Adipocyte (in vitro differentiated cells): ENCODE measurements at regions not wholly inside any gene's neighbourhood (a gene's known extent, or its start where the extent isn't known, plus 50 kb on each side); places are given as distances from the start of the nearest gene placed in this dataset.
A peak's percentile ranks its signal among the peaks of the same experiment; 100 is the strongest.
"Not testable (repeated sequence)": the region's sequence is repeated elsewhere in the genome, so short reads cannot be mapped to it uniquely, and the experiment has no call there.

ENCODE experiments used
- DNase-seq: peaks from one replicate; pipeline ENCODE4 v3.0.0-alpha.2; 2015; ENCODE audit warnings: low read depth
- H3K27me3 ChIP-seq: replicated peaks from 2 replicates; pipeline ENCODE4 v1.7.0; 2013; ENCODE audit warnings: mild to moderate bottlenecking, low read length, moderate library complexity; ENCODE audit not compliant: control insufficient read depth, insufficient read depth
- H3K36me3 ChIP-seq: 2 replicates; pipeline ENCODE4 v1.7.0; 2013; ENCODE audit warnings: low read length, mild to moderate bottlenecking, moderate library complexity; ENCODE audit not compliant: control insufficient read depth, insufficient read depth, severe bottlenecking
- H3K4me1 ChIP-seq: 2 replicates; pipeline ENCODE4 v1.7.0; 2013; ENCODE audit warnings: mild to moderate bottlenecking, low read length, moderate library complexity; ENCODE audit not compliant: control insufficient read depth, insufficient read depth
- H3K4me3 ChIP-seq: 2 replicates; pipeline ENCODE4 v1.7.0; 2013; ENCODE audit warnings: mild to moderate bottlenecking, low read length, moderate library complexity
- H3K9ac ChIP-seq: 2 replicates; pipeline ENCODE4 v1.7.0; 2013; ENCODE audit warnings: mild to moderate bottlenecking, low read length, moderate library complexity
- H3K9me3 ChIP-seq: 2 replicates; pipeline ENCODE4 v1.7.0; 2013; ENCODE audit warnings: mild to moderate bottlenecking, low read length, moderate library complexity; ENCODE audit not compliant: control insufficient read depth

GRCh38 chr3:89533275-89533674 is 425.9 kb downstream of the EPHA3 start:
- H3K4me3 ChIP-seq, result no peak overlapping the region
- no peaks in the 10 kb centered on the region for H3K4me1 ChIP-seq
- no peaks in the 10 kb centered on the region for H3K27me3 ChIP-seq
- DNase-seq, result no peak
- H3K36me3 ChIP-seq, result no peaks in the 10 kb centered on the region
- no peak overlapping the region for H3K9ac ChIP-seq
- H3K9me3 ChIP-seq, result no peaks in the 10 kb centered on the region

GRCh38 chr3:89554587-89554986 is 447.2 kb downstream of the EPHA3 start:
- not testable (repeated sequence) for H3K27me3 ChIP-seq, H3K9ac ChIP-seq, H3K9me3 ChIP-seq, DNase-seq, H3K36me3 ChIP-seq, H3K4me3 ChIP-seq, H3K4me1 ChIP-seq

- Histone ChIP-seq H3K4me3 (no peak overlapping the region), H3K9me3 (no peaks in the 10 kb centered on the region), H3K27me3 (no peaks in the 10 kb centered on the region), H3K4me1 (no peaks in the 10 kb centered on the region), H3K9ac (no peak overlapping the region), H3K36me3 (no peaks in the 10 kb centered on the region)
- DNase-seq, result no peak
Measured at GRCh38 chr3:89558711-89559110, 451.3 kb downstream of the EPHA3 start.

- H3K4me1 ChIP-seq, result no peaks in the 10 kb centered on the region
- no peaks in the 10 kb centered on the region for H3K27me3 ChIP-seq
- peak; percentile 15 for DNase-seq
- no peak overlapping the region for H3K9ac ChIP-seq
- peaks cover 4% of the 10 kb centered on the region for H3K9me3 ChIP-seq
- no peak overlapping the region for H3K4me3 ChIP-seq
- H3K36me3 ChIP-seq, result no peaks in the 10 kb centered on the region
Measured at GRCh38 chr3:89560568-89560967, 453.1 kb downstream of the EPHA3 start.

- DNase-seq, result no peak
- Histone ChIP-seq H3K27me3 (no peaks in the 10 kb centered on the region), H3K4me3 (no peak overlapping the region), H3K4me1 (no peaks in the 10 kb centered on the region), H3K36me3 (no peaks in the 10 kb centered on the region), H3K9ac (no peak overlapping the region), H3K9me3 (peaks cover 17% of the 10 kb centered on the region)
Measured at GRCh38 chr3:89562373-89562772, 455.0 kb downstream of the EPHA3 start.

- Histone ChIP-seq H3K4me3 (no peak overlapping the region), H3K36me3 (no peaks in the 10 kb centered on the region), H3K27me3 (no peaks in the 10 kb centered on the region), H3K9ac (no peak overlapping the region), H3K4me1 (no peaks in the 10 kb centered on the region), H3K9me3 (peaks cover 20% of the 10 kb centered on the region)
- no peak for DNase-seq
Measured at GRCh38 chr3:89565098-89565497, 457.7 kb downstream of the EPHA3 start.

GRCh38 chr3:89570465-89570864 is 463.0 kb downstream of the EPHA3 start:
- peaks cover 12% of the 10 kb centered on the region for H3K4me1 ChIP-seq
- no peak for DNase-seq

GRCh38 chr3:89571298-89571697 is 463.9 kb downstream of the EPHA3 start:
- H3K4me3 ChIP-seq, result no peak overlapping the region
- DNase-seq, result no peak
- peaks cover 8% of the 10 kb centered on the region for H3K9me3 ChIP-seq
- no peaks in the 10 kb centered on the region for H3K36me3 ChIP-seq
- H3K4me1 ChIP-seq, result peaks cover 14% of the 10 kb centered on the region
- H3K9ac ChIP-seq, result no peak overlapping the region
- H3K27me3 ChIP-seq, result no peaks in the 10 kb centered on the region

More at GRCh38 chr3:89570465-89570864, 463.0 kb downstream of the EPHA3 start:
- H3K9ac ChIP-seq, result no peak overlapping the region
- no peaks in the 10 kb centered on the region for H3K27me3 ChIP-seq
- no peaks in the 10 kb centered on the region for H3K36me3 ChIP-seq
- no peak overlapping the region for H3K4me3 ChIP-seq
- peaks cover 16% of the 10 kb centered on the region for H3K9me3 ChIP-seq

- Histone ChIP-seq H3K9me3 (peaks cover 4% of the 10 kb centered on the region), H3K27me3 (no peaks in the 10 kb centered on the region), H3K9ac (no peak overlapping the region), H3K36me3 (no peaks in the 10 kb centered on the region), H3K4me3 (no peak overlapping the region), H3K4me1 (peaks cover 18% of the 10 kb centered on the region)
- no peak for DNase-seq
Measured at GRCh38 chr3:89571707-89572106, 464.3 kb downstream of the EPHA3 start.

- H3K9ac ChIP-seq, result no peak overlapping the region
- no peaks in the 10 kb centered on the region for H3K27me3 ChIP-seq
- no peak for DNase-seq
- no peak overlapping the region for H3K4me3 ChIP-seq
- no peaks in the 10 kb centered on the region for H3K36me3 ChIP-seq
- peaks cover 2% of the 10 kb centered on the region for H3K9me3 ChIP-seq
- H3K4me1 ChIP-seq, result peaks cover 19% of the 10 kb centered on the region
Measured at GRCh38 chr3:89572261-89572660, 464.8 kb downstream of the EPHA3 start.

- H3K27me3 ChIP-seq, result no peaks in the 10 kb centered on the region
- DNase-seq, result no peak
- no peak overlapping the region for H3K4me3 ChIP-seq
- no peaks in the 10 kb centered on the region for H3K9me3 ChIP-seq
- H3K9ac ChIP-seq, result no peak overlapping the region
- no peaks in the 10 kb centered on the region for H3K36me3 ChIP-seq
- peaks cover 18% of the 10 kb centered on the region for H3K4me1 ChIP-seq
Measured at GRCh38 chr3:89576417-89576816, 469.0 kb downstream of the EPHA3 start.
